ENCODE measurements at regions not wholly inside any gene's neighbourhood (a gene's known extent, or its start where the extent isn't known, plus 50 kb on each side); places are given as distances from the start of the nearest gene placed in this dataset.

DNA sequence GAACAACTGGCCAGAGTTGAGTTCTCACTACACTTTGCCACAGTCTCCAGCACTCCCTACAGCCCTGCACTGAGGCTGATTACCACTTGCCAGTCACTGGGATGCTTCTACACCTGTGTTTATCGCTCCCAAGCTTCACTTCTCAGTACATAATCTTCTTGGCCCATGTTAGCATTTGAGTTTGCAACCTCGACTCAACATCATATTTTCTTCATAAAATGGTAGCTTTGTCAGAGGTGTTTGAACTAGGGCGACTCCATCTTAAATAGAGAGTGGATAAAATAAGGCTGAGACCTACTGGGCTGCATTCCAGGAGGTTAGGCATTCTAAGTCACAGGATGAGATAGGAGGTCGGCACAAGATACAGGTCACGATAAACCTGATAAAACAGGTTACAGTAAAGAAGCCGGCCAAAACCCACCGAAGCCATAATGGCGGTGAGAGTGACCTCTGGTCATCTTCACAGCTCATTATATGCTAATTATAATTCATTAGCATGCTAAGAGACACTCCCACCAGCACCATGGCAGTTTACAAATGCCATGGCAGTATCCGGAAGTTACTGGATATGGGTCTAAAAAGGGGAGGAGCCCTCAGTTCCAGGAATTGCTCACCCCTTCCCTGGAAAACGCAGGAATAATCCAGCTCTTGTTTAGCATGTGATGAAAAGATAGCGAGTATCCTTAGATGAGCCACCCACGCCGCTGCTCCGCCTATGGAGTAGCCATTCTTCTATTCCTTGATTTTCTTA is 105.8 kb upstream of the KLF6 start:
- Histone ChIP-seq H3K79me2 (ENCODE audit: control insufficient read depth, insufficient read depth, low read length) (no peaks in the 10 kb centered on the region), H2AFZ (ENCODE audit: insufficient read depth, low read depth, low read length, poor library complexity, severe bottlenecking) (no peak overlapping the region), H3K4me1 (ENCODE audit: control insufficient read depth in 2 of 2, insufficient read depth in 2 of 2, low read length in 2 of 2) (peaks cover 9 to 21% of the 10 kb centered on the region in 2 donors), H3K36me3 (replicated peaks in 1 of 2; ENCODE audit: control extremely low read depth in 1 of 2, control insufficient read depth in 1 of 2, extremely low read depth in 1 of 2, insufficient read depth in 2 of 2, low read length in 1 of 2) (no peaks in the 10 kb centered on the region), H3K9me3 (ENCODE audit: control extremely low read depth in 1 of 3, control insufficient read depth in 2 of 3, insufficient read depth in 1 of 3, low read length in 2 of 3) (no peaks in the 10 kb centered on the region), H4K20me1 (ENCODE audit: control insufficient read depth, insufficient read depth, low read length, poor library complexity, severe bottlenecking) (no peaks in the 10 kb centered on the region), H3K9ac (ENCODE audit: low read length) (no peak overlapping the region), H3K27me3 (replicated peaks in 1 of 4; ENCODE audit: control extremely low read depth in 1 of 4, control insufficient read depth in 3 of 4, insufficient read depth in 4 of 4, low read length in 3 of 4) (no peaks in the 10 kb centered on the region), H3K4me3 (ENCODE audit: control extremely low read depth in 1 of 5, extremely low read depth in 1 of 5, insufficient read depth in 1 of 5, low read depth in 2 of 5, low read length in 4 of 5) (no peak overlapping the region), H3K4me2 (replicated peaks; ENCODE audit: low read depth, low read length, poor library complexity, severe bottlenecking) (no peak overlapping the region), H3K27ac (ENCODE audit: low read length in 2 of 2) (no peak overlapping the region)
- POLR2A ChIA-PET, result no interaction called here
- no peak overlapping the region for H3K27ac Mint-ChIP-seq
- no peaks in the 10 kb centered on the region for H3K9me3 Mint-ChIP-seq (ENCODE audit: insufficient read depth)
- ATAC-seq (ENCODE audit: low read depth), result no peak
- intact Hi-C loops (cut with micrococcal nuclease), result no loop called here
- H3K4me3 Mint-ChIP-seq, result no peak overlapping the region
- TF ChIP-seq, protein P1, sequence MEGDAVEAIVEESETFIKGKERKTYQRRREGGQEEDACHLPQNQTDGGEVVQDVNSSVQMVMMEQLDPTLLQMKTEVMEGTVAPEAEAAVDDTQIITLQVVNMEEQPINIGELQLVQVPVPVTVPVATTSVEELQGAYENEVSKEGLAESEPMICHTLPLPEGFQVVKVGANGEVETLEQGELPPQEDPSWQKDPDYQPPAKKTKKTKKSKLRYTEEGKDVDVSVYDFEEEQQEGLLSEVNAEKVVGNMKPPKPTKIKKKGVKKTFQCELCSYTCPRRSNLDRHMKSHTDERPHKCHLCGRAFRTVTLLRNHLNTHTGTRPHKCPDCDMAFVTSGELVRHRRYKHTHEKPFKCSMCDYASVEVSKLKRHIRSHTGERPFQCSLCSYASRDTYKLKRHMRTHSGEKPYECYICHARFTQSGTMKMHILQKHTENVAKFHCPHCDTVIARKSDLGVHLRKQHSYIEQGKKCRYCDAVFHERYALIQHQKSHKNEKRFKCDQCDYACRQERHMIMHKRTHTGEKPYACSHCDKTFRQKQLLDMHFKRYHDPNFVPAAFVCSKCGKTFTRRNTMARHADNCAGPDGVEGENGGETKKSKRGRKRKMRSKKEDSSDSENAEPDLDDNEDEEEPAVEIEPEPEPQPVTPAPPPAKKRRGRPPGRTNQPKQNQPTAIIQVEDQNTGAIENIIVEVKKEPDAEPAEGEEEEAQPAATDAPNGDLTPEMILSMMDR (IDR thresholded peaks at IDR 0.05), result no peak
- no peak for TF ChIP-seq EZH2 (IDR thresholded peaks at IDR 0.05; ENCODE audit: borderline replicate concordance, insufficient read depth, low read depth, low read length, poor library complexity, severe bottlenecking)
- WGBS (ENCODE audit: insufficient coverage), result 100% methylated on average over 4 of the region's 14 CpGs
- H3K4me1 Mint-ChIP-seq, result peaks cover 35% of the 10 kb centered on the region
- H3K27me3 Mint-ChIP-seq, result no peaks in the 10 kb centered on the region
- CTCF ChIA-PET, result no interaction called here
- no peak for DNase-seq

DNA sequence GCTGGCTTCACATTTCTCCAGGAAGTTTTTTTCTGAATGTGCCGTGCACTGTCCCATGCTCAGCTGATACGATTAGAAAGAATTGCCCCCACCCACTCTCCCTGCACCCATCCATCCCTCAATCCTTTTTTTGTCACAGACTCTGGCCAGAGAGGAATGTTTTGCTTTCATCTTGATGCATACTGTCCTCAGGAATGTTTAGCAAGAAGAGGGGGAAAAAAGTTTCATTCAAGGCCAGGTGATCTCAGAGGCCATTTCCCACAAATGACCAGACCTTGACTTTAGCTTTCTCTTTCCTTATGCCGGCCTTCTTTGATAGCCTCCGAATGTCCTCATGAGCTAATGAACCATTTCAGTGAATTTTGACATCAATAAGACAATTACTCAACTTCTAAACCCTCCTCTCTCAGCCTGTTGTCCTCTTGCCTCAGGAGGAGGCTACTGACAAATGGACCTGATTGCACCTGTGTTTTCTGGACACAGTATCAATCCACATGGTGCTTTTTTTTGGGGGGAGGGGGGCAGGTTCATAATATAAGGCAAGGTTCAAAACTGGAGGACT is 105.0 kb upstream of the KLF6 start:
- CTCF ChIA-PET, result no interaction called here
- H3K4me2 ChIP-seq (replicated peaks; ENCODE audit: low read depth, low read length, poor library complexity, severe bottlenecking), result no peak overlapping the region
- no peaks in the 10 kb centered on the region for H3K36me3 ChIP-seq (replicated peaks in 1 of 2; ENCODE audit: control extremely low read depth in 1 of 2, control insufficient read depth in 1 of 2, extremely low read depth in 1 of 2, insufficient read depth in 2 of 2, low read length in 1 of 2)
- no peaks in the 10 kb centered on the region for H3K9me3 Mint-ChIP-seq (ENCODE audit: insufficient read depth)
- no peaks in the 10 kb centered on the region for H3K79me2 ChIP-seq (ENCODE audit: control insufficient read depth, insufficient read depth, low read length)
- no peak overlapping the region for H3K27ac Mint-ChIP-seq
- no peak overlapping the region for H3K9ac ChIP-seq (ENCODE audit: low read length)
- H3K4me3 ChIP-seq (ENCODE audit: control extremely low read depth in 1 of 5, extremely low read depth in 1 of 5, insufficient read depth in 1 of 5, low read depth in 2 of 5, low read length in 4 of 5), result no peak overlapping the region
- no peaks in the 10 kb centered on the region for H3K27me3 ChIP-seq (replicated peaks in 1 of 4; ENCODE audit: control extremely low read depth in 1 of 4, control insufficient read depth in 3 of 4, insufficient read depth in 4 of 4, low read length in 3 of 4)
- intact Hi-C loops (cut with micrococcal nuclease), result no loop called here
- no peak overlapping the region for H3K4me3 Mint-ChIP-seq
- no peak overlapping the region for H3K27ac ChIP-seq (ENCODE audit: low read length in 2 of 2)
- ATAC-seq (ENCODE audit: low read depth) (no peak), DNase-seq (no peak)
- H3K4me1 ChIP-seq (ENCODE audit: control insufficient read depth in 2 of 2, insufficient read depth in 2 of 2, low read length in 2 of 2), result peaks cover 9 to 21% of the 10 kb centered on the region in 2 donors
- H2AFZ ChIP-seq (ENCODE audit: insufficient read depth, low read depth, low read length, poor library complexity, severe bottlenecking), result no peak overlapping the region
- H3K4me1 Mint-ChIP-seq, result peaks cover 35% of the 10 kb centered on the region
- H3K27me3 Mint-ChIP-seq, result no peaks in the 10 kb centered on the region
- WGBS (ENCODE audit: insufficient coverage), result 90% methylated on average over 2 of the region's 4 CpGs
- H3K9me3 ChIP-seq (ENCODE audit: control extremely low read depth in 1 of 3, control insufficient read depth in 2 of 3, insufficient read depth in 1 of 3, low read length in 2 of 3), result no peaks in the 10 kb centered on the region
- no peaks in the 10 kb centered on the region for H4K20me1 ChIP-seq (ENCODE audit: control insufficient read depth, insufficient read depth, low read length, poor library complexity, severe bottlenecking)
- POLR2A ChIA-PET, result no interaction called here
- no peak for TF ChIP-seq EZH2 (IDR thresholded peaks at IDR 0.05; ENCODE audit: borderline replicate concordance, insufficient read depth, low read depth, low read length, poor library complexity, severe bottlenecking)
- TF ChIP-seq, protein P1 (IDR thresholded peaks at IDR 0.05), result no peak

All from B cell (primary cell).